T-helper 2 cell (primary cell): ENCODE measurements at regions not wholly inside any gene's neighbourhood (a gene's known extent, or its start where the extent isn't known, plus 50 kb on each side); places are given as distances from the start of the nearest gene placed in this dataset.

Source experiments
- DNase-seq, 5 experiments: peaks; one replicate each; pipeline versions ENCODE4 v3.0.0 to v3.0.0-alpha.2; 2012 to 2022

DNA sequence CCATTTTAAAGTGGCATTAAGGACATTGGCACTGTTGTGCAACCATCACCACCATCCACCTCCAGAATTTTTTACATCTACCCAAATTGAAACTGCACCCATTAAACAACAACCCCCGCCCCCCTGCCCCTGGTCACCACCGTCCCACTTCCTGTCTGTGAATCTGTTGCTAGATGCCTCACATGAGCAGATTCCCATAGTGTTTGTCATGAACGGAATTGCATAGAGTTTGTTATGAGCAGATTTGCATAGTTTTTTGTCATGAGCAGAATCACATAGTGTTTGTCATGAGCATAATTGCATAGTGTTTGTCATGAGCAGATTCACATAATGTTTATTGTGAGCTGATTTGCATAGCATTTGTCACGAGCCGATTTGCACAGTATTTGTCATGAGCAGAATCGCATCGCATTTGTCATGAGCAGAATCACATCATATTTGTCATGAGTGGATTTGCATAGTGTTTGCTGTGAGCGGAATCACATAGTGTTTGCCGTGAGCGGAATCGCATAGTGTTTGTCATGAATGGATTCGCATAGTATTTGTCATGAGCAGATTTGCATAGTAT is 54.0 kb upstream of the GTF3A start:
- no peak for DNase-seq

DNA sequence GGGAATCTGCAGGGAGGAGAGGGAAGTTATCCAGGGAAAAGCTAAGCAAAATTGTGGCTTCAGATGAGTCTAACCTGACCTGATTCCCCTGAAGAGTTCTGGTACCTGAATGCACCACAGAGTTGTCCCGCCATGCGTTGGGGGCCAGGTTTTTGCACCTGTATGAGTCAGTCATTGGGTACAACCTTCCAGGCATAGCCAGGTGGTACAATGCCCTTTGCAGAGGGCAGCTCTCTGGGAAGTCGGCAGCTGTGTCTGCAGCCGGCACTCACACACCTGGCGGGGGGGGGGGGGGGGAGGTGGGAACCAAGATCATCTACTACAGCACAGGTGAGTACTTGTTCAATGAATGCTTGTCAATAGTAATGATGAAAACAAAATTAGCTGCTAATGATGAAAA is 52.5 kb upstream of the GTF3A start:
- DNase-seq, result no peak

DNA sequence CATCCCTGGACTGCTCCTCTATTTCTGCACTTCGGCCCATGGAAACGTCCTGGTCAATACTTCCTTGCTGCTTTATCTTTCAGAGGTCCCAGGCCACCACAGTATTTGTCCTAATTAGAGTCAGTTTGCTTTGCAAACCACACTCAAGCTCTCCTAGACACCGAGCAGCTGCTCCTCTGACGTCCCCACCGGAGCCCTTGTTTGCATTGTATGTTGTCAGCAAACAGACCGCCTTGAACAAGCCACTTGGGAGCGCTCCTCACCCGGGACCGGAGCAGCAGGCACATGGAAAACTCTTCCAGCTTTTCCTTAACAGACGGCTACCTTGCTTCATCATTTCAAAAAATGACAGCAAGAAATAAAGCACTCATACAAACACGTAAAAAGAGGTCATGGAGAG is 51.5 kb upstream of the GTF3A start:
- DNase-seq, result no peak

DNA sequence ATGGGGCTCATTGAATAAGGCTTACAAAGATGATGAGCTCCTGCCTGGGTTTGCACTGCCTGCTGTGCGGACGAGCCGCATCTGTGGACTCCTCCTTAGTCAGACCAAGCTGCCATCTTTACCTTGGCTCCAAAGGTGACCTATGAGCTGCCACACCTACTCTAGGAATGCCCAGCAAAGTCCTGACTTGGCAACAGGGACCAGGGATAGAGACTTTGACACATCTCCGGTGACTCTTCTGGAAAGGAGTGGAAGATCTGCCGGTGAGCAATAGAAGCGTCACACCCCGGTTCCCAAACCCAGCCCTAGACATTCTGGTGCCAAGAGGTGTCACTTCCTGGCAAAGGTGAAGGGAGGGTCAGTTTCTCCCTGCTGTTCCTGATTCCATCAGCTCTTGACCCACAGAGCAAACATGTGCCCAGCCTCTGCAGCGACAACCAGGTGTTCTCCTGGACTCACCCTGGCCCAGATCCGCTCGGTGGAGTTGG is 50.2 kb upstream of the GTF3A start:
- DNase-seq, result no peak
